ENCODE measurements at regions not wholly inside any gene's neighbourhood (a gene's known extent, or its start where the extent isn't known, plus 50 kb on each side); places are given as distances from the start of the nearest gene placed in this dataset.

DNA sequence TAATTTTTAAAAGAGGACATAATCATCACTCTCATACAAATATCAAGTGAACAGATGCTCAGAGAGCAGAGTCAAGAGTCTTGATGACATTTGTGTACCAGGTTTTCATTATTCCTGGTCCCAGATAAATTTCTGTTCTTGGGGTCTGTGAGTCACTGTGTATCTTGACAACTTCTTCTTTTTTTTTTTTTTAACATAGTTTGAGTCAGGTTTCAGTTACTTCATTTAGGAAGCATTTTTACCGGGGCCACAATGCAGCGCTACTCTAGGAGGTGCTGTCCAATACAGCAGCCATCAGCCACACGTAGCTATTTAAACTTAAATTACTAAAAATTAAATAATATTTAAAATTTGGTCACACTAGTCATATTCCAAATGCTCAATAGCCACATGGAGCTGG is 188.1 kb upstream of the SAMSN1 start (continued):
- TF ChIP-seq CUX1 (IDR thresholded peaks at IDR 0.05; ENCODE audit: insufficient replicate concordance, low read depth, low read length): no peak
- TF ChIP-seq, protein P1, sequence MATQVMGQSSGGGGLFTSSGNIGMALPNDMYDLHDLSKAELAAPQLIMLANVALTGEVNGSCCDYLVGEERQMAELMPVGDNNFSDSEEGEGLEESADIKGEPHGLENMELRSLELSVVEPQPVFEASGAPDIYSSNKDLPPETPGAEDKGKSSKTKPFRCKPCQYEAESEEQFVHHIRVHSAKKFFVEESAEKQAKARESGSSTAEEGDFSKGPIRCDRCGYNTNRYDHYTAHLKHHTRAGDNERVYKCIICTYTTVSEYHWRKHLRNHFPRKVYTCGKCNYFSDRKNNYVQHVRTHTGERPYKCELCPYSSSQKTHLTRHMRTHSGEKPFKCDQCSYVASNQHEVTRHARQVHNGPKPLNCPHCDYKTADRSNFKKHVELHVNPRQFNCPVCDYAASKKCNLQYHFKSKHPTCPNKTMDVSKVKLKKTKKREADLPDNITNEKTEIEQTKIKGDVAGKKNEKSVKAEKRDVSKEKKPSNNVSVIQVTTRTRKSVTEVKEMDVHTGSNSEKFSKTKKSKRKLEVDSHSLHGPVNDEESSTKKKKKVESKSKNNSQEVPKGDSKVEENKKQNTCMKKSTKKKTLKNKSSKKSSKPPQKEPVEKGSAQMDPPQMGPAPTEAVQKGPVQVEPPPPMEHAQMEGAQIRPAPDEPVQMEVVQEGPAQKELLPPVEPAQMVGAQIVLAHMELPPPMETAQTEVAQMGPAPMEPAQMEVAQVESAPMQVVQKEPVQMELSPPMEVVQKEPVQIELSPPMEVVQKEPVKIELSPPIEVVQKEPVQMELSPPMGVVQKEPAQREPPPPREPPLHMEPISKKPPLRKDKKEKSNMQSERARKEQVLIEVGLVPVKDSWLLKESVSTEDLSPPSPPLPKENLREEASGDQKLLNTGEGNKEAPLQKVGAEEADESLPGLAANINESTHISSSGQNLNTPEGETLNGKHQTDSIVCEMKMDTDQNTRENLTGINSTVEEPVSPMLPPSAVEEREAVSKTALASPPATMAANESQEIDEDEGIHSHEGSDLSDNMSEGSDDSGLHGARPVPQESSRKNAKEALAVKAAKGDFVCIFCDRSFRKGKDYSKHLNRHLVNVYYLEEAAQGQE (IDR thresholded peaks at IDR 0.05; ENCODE audit: low read depth, low read length): 0 out of 2 replicates have a peak, but pooled peaks have one; percentile 42
- TF ChIP-seq, protein P2, sequence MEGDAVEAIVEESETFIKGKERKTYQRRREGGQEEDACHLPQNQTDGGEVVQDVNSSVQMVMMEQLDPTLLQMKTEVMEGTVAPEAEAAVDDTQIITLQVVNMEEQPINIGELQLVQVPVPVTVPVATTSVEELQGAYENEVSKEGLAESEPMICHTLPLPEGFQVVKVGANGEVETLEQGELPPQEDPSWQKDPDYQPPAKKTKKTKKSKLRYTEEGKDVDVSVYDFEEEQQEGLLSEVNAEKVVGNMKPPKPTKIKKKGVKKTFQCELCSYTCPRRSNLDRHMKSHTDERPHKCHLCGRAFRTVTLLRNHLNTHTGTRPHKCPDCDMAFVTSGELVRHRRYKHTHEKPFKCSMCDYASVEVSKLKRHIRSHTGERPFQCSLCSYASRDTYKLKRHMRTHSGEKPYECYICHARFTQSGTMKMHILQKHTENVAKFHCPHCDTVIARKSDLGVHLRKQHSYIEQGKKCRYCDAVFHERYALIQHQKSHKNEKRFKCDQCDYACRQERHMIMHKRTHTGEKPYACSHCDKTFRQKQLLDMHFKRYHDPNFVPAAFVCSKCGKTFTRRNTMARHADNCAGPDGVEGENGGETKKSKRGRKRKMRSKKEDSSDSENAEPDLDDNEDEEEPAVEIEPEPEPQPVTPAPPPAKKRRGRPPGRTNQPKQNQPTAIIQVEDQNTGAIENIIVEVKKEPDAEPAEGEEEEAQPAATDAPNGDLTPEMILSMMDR (IDR thresholded peaks at IDR 0.05 in 2 of 3, conservative IDR thresholded peaks at IDR 0.05 in 1 of 3; ENCODE audit: control insufficient read depth in 2 of 3, extremely low read depth in 1 of 3, insufficient read depth in 1 of 3, low read depth in 3 of 3, low read length in 3 of 3): 0 out of 6 replicates have a peak, but pooled peaks of 1 of the 3 experiments have one; percentile 2
